Keratinocyte (primary cell): ENCODE measurements at regions not wholly inside any gene's neighbourhood (a gene's known extent, or its start where the extent isn't known, plus 50 kb on each side); places are given as distances from the start of the nearest gene placed in this dataset.

ENCODE experiments used
- DNase-seq: peaks from one replicate; pipeline ENCODE4 v3.0.0-alpha.2; 2011; ENCODE audit warnings: low read depth, missing footprints, low spot score
- FAIRE-seq: peaks from 2 replicates; lab custom pipeline; 2011; peaks lifted over from hg19 to GRCh38; lab: Jason Lieb, UNC
- H2AFZ ChIP-seq: 2 replicates; pipeline ENCODE4 v1.6.0; 2012; ENCODE audit warnings: low read length, control low read depth, inconsistent platforms; ENCODE audit not compliant: control insufficient read depth
- H3K27ac ChIP-seq: 2 replicates; pipeline ENCODE4 v1.5.1; 2011; ENCODE audit warnings: low read length; ENCODE audit not compliant: control insufficient read depth, insufficient read depth
- H3K27me3 ChIP-seq: 3 replicates; pipeline ENCODE4 v1.6.0; 2011; ENCODE audit warnings: low read length; ENCODE audit not compliant: control insufficient read depth, insufficient read depth; ENCODE audit errors: extremely low read depth
- H3K36me3 ChIP-seq, 2 experiments: 2 replicates in 1 of 2; 3 replicates in 1 of 2; pipeline ENCODE4 v1.5.1; 2011; ENCODE audit warnings: low read length in 2 of 2, mild to moderate bottlenecking in 1 of 2; ENCODE audit not compliant: control insufficient read depth in 2 of 2, insufficient read depth in 2 of 2; ENCODE audit errors: extremely low read depth in 1 of 2
- H3K4me1 ChIP-seq: 3 replicates; pipeline ENCODE4 v1.5.1; 2011; ENCODE audit warnings: low read length; ENCODE audit not compliant: control insufficient read depth, insufficient read depth; ENCODE audit errors: extremely low read depth
- H3K4me2 ChIP-seq: 3 replicates; pipeline ENCODE4 v1.6.0; 2011; ENCODE audit warnings: low read depth, low read length; ENCODE audit not compliant: control insufficient read depth, insufficient read depth; ENCODE audit errors: extremely low read depth
- H3K4me3 ChIP-seq, 3 experiments: fragments of 200-600 bp in 1 of 3; sonication (generic) in 1 of 3; 2 replicates in 2 of 3; 3 replicates in 1 of 3; pipeline ENCODE4 v1.5.1; 2011 to 2016; ENCODE audit warnings: low read length in 3 of 3, mild to moderate bottlenecking in 3 of 3, control low read depth in 2 of 3, inconsistent platforms in 1 of 3, low read depth in 1 of 3, mixed read lengths in 1 of 3, mixed run types in 1 of 3, moderate library complexity in 1 of 3; ENCODE audit not compliant: control insufficient read depth in 2 of 3, insufficient read depth in 2 of 3; ENCODE audit errors: extremely low read depth in 1 of 3
- H3K79me2 ChIP-seq: 2 replicates; pipeline ENCODE4 v1.6.0; 2012; ENCODE audit warnings: low read length; ENCODE audit not compliant: control insufficient read depth, insufficient read depth
- H3K9ac ChIP-seq: 3 replicates; pipeline ENCODE4 v1.6.0; 2011; ENCODE audit warnings: low read length; ENCODE audit not compliant: control insufficient read depth, insufficient read depth; ENCODE audit errors: extremely low read depth
- H3K9me1 ChIP-seq: 3 replicates; pipeline ENCODE4 v1.6.0; 2011; ENCODE audit warnings: low read length; ENCODE audit not compliant: control insufficient read depth, insufficient read depth; ENCODE audit errors: extremely low read depth
- H3K9me3 ChIP-seq: 2 replicates; pipeline ENCODE4 v1.5.1; 2012; ENCODE audit warnings: low read depth, low read length; ENCODE audit not compliant: control insufficient read depth
- H4K20me1 ChIP-seq: 3 replicates; pipeline ENCODE4 v1.6.0; 2011; ENCODE audit warnings: low read length; ENCODE audit not compliant: control insufficient read depth, insufficient read depth; ENCODE audit errors: extremely low read depth
- EZH2 ChIP-seq: IDR thresholded peaks from one replicate; pipeline ENCODE4 v1.6.1; 2012; ENCODE audit warnings: inconsistent platforms, mild to moderate bottlenecking, low read length, moderate library complexity
- dilution Hi-C: fragments of 300-500 bp; cut with MboI; formaldehyde crosslinking; loops from one replicate; pipeline ENCODE4 v1.7.0; 2020; ENCODE audit warnings: low sequenced_read_pairs; ENCODE audit not compliant: extremely low pct_ligation_motif_present
- TF ChIP-seq, protein P1 (sequence below), 3 experiments: IDR thresholded peaks in 1 of 3; conservative IDR thresholded peaks in 1 of 3; optimal IDR thresholded peaks in 1 of 3; 2 replicates in 2 of 3; 3 replicates in 1 of 3; pipeline versions ENCODE3 to v1.5.1; 2011; ENCODE audit warnings: low read length in 3 of 3, mild to moderate bottlenecking in 3 of 3, moderate library complexity in 2 of 3, control low read depth in 1 of 3, inconsistent platforms in 1 of 3; ENCODE audit not compliant: insufficient read depth in 2 of 3; ENCODE audit errors: extremely low read depth in 1 of 3

DNA sequence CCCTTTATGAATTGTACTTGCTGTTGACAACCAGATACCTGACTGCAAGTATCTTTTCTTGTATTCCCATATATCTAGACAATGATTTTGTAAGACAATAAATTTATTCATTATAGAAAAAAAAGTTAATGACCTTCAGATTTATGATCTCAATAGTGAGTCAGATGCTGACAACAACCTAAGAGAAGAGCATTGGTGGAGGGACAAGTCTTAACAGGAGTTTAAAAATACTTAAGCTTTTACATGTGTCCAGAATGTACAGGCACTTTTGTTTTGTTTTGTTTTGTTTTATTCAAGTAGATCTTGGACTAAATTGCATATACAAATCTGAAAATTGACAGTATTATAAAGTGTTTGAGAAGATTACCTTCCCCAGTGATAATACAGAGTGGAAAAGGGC lies 1544.6 kb upstream of the B3GALT2 start:
- H3K9me1 ChIP-seq: no peaks in the 10 kb centered on the region
- H4K20me1 ChIP-seq: no peaks in the 10 kb centered on the region
- H3K36me3 ChIP-seq: no peaks in the 10 kb centered on the region
- no peaks in the 10 kb centered on the region for H3K27me3 ChIP-seq
- dilution Hi-C loops: no loop called here
- H3K79me2 ChIP-seq: no peaks in the 10 kb centered on the region
- no peaks in the 10 kb centered on the region for H3K4me1 ChIP-seq
- FAIRE-seq: no peak
- DNase-seq: no peak
- no peak overlapping the region for H3K4me3 ChIP-seq
- H3K9me3 ChIP-seq: no peaks in the 10 kb centered on the region
- no peak overlapping the region for H2AFZ ChIP-seq
- peak overlapping the region; percentile 1 for H3K4me2 ChIP-seq
- H3K9ac ChIP-seq: no peak overlapping the region
- TF ChIP-seq, protein P1, sequence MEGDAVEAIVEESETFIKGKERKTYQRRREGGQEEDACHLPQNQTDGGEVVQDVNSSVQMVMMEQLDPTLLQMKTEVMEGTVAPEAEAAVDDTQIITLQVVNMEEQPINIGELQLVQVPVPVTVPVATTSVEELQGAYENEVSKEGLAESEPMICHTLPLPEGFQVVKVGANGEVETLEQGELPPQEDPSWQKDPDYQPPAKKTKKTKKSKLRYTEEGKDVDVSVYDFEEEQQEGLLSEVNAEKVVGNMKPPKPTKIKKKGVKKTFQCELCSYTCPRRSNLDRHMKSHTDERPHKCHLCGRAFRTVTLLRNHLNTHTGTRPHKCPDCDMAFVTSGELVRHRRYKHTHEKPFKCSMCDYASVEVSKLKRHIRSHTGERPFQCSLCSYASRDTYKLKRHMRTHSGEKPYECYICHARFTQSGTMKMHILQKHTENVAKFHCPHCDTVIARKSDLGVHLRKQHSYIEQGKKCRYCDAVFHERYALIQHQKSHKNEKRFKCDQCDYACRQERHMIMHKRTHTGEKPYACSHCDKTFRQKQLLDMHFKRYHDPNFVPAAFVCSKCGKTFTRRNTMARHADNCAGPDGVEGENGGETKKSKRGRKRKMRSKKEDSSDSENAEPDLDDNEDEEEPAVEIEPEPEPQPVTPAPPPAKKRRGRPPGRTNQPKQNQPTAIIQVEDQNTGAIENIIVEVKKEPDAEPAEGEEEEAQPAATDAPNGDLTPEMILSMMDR (optimal IDR thresholded peaks at IDR 0.05 in 1 of 3, IDR thresholded peaks at IDR 0.05 in 1 of 3, conservative IDR thresholded peaks at IDR 0.05 in 1 of 3; ENCODE audit: extremely low read depth in 1 of 3, insufficient read depth in 2 of 3, low read length in 3 of 3): no peak
- TF ChIP-seq EZH2: no peak
- H3K27ac ChIP-seq: no peak overlapping the region

DNA sequence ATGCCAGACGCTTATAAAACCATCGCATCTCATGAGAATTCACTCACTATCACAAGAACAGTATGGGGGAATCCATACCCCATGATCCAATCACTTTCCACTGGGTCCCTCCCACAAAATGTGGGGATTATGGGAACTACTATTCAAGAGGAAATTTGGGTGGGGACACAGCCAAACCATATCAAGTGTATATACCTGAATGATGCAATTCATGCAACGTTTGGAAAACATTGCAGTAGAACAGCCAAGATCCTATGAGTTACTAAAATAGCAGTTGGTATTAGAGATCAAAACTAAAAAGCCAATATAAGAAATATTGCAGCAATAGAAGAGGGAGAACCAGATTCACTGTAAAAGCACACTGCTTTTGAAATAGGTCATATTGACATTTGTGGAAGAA lies 1543.9 kb upstream of the B3GALT2 start:
- Histone ChIP-seq H4K20me1 (no peaks in the 10 kb centered on the region), H3K27ac (no peak overlapping the region), H3K27me3 (no peaks in the 10 kb centered on the region), H3K9me1 (no peaks in the 10 kb centered on the region), H3K4me1 (no peaks in the 10 kb centered on the region), H3K36me3 (no peaks in the 10 kb centered on the region), H3K79me2 (no peaks in the 10 kb centered on the region), H2AFZ (no peak overlapping the region), H3K4me3 (no peak overlapping the region), H3K9me3 (no peaks in the 10 kb centered on the region), H3K4me2 (no peak overlapping the region), H3K9ac (no peak overlapping the region)
- no peak for DNase-seq
- no peak for FAIRE-seq
- dilution Hi-C loops: no loop called here
- TF ChIP-seq EZH2: no peak
- TF ChIP-seq, protein P1 (optimal IDR thresholded peaks at IDR 0.05 in 1 of 3, IDR thresholded peaks at IDR 0.05 in 1 of 3, conservative IDR thresholded peaks at IDR 0.05 in 1 of 3; ENCODE audit: extremely low read depth in 1 of 3, insufficient read depth in 2 of 3, low read length in 3 of 3): no peak
